ENCODE measurements at regions not wholly inside any gene's neighbourhood (a gene's known extent, or its start where the extent isn't known, plus 50 kb on each side); places are given as distances from the start of the nearest gene placed in this dataset.

- DNase-seq: no peak
Measured at GRCh38 chr12:69097619-69098368, 141.6 kb upstream of the CPSF6 start.

GRCh38 chr12:69099201-69099837 lies 140.1 kb upstream of the CPSF6 start:
- no peak for DNase-seq

- DNase-seq: no peak
Measured at GRCh38 chr12:69101505-69101904, 137.9 kb upstream of the CPSF6 start.

- DNase-seq: no peak
Measured at GRCh38 chr12:69102856-69103255, 136.5 kb upstream of the CPSF6 start.

GRCh38 chr12:69105101-69105962 lies 134.0 kb upstream of the CPSF6 start:
- peak; percentile 49 to 67 for DNase-seq

- DNase-seq: no peak
Measured at GRCh38 chr12:69106482-69107118, 132.8 kb upstream of the CPSF6 start.

GRCh38 chr12:69107541-69107940 lies 131.8 kb upstream of the CPSF6 start:
- DNase-seq: no peak

GRCh38 chr12:69108037-69108436 lies 131.3 kb upstream of the CPSF6 start:
- DNase-seq: no peak

GRCh38 chr12:69112616-69113015 lies 126.8 kb upstream of the CPSF6 start:
- no peak for DNase-seq

GRCh38 chr12:69115099-69115498 lies 124.3 kb upstream of the CPSF6 start:
- DNase-seq: no peak

GRCh38 chr12:69115951-69116350 lies 123.4 kb upstream of the CPSF6 start:
- no peak for DNase-seq

- no peak for DNase-seq
Measured at GRCh38 chr12:69117566-69118266, 121.7 kb upstream of the CPSF6 start.

GRCh38 chr12:69118516-69118915 lies 120.9 kb upstream of the CPSF6 start:
- no peak for DNase-seq

GRCh38 chr12:69119770-69120169 lies 119.6 kb upstream of the CPSF6 start:
- DNase-seq: no peak

GRCh38 chr12:69120354-69120753 lies 119.0 kb upstream of the CPSF6 start:
- no peak for DNase-seq

- no peak for DNase-seq
Measured at GRCh38 chr12:69123311-69123710, 116.1 kb upstream of the CPSF6 start.

GRCh38 chr12:69123919-69124638 lies 115.3 kb upstream of the CPSF6 start:
- peak; percentile 55 to 81 for DNase-seq

- no peak for DNase-seq
Measured at GRCh38 chr12:69129017-69129416, 110.4 kb upstream of the CPSF6 start.

- no peak for DNase-seq
Measured at GRCh38 chr12:69129564-69129963, 109.8 kb upstream of the CPSF6 start.

GRCh38 chr12:69130064-69130463 lies 109.3 kb upstream of the CPSF6 start:
- no peak for DNase-seq

GRCh38 chr12:69131077-69131476 lies 108.3 kb upstream of the CPSF6 start:
- DNase-seq: no peak
